Gastrocnemius medialis (tissue), 4 donors: ENCODE measurements at regions not wholly inside any gene's neighbourhood (a gene's known extent, or its start where the extent isn't known, plus 50 kb on each side); places are given as distances from the start of the nearest gene placed in this dataset.

ENCODE experiments used
- POLR2A ChIP-seq, 2 donors: fragments of 450-650 bp; IDR thresholded peaks; one replicate each; pipeline ENCODE4 v1.6.1; 2017; ENCODE audit warnings: antibody characterized with exemption in 2 of 2, mild to moderate bottlenecking in 2 of 2, moderate library complexity in 2 of 2
- TF ChIP-seq, protein P1 (sequence below), 5 experiments: fragments of 450-650 bp in 3 of 5; fragments of 200-600 bp in 2 of 5; sonication (generic) in 2 of 5; IDR thresholded peaks in 4 of 5; conservative IDR thresholded peaks in 1 of 5; 1 replicate in 4 of 5; 2 replicates in 1 of 5; pipeline ENCODE4 v1.5.1; 2016 to 2019; ENCODE audit warnings: antibody characterized with exemption in 5 of 5, mild to moderate bottlenecking in 3 of 5, moderate library complexity in 3 of 5

- TF ChIP-seq, protein P1, sequence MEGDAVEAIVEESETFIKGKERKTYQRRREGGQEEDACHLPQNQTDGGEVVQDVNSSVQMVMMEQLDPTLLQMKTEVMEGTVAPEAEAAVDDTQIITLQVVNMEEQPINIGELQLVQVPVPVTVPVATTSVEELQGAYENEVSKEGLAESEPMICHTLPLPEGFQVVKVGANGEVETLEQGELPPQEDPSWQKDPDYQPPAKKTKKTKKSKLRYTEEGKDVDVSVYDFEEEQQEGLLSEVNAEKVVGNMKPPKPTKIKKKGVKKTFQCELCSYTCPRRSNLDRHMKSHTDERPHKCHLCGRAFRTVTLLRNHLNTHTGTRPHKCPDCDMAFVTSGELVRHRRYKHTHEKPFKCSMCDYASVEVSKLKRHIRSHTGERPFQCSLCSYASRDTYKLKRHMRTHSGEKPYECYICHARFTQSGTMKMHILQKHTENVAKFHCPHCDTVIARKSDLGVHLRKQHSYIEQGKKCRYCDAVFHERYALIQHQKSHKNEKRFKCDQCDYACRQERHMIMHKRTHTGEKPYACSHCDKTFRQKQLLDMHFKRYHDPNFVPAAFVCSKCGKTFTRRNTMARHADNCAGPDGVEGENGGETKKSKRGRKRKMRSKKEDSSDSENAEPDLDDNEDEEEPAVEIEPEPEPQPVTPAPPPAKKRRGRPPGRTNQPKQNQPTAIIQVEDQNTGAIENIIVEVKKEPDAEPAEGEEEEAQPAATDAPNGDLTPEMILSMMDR (IDR thresholded peaks at IDR 0.05 in 4 of 5, conservative IDR thresholded peaks at IDR 0.05 in 1 of 5), result no peak
- no peak for TF ChIP-seq POLR2A (IDR thresholded peaks at IDR 0.05)
Observed at GRCh38 chr18:34001376-34001775, 223.3 kb downstream of the NOL4 start.
